ENCODE measurements at regions not wholly inside any gene's neighbourhood (a gene's known extent, or its start where the extent isn't known, plus 50 kb on each side); places are given as distances from the start of the nearest gene placed in this dataset.

- Histone ChIP-seq H3K36me3 (no peaks in the 10 kb centered on the region), H3K27ac (no peak overlapping the region), H3K4me1 (no peaks in the 10 kb centered on the region), H3K27me3 (no peaks in the 10 kb centered on the region), H3K4me3 (no peak overlapping the region), H3K9me3 (no peaks in the 10 kb centered on the region)
- intact Hi-C loops (cut with DNase I; ENCODE audit: low total_unique reads), result no loop called here
- no peak for DNase-seq
- TF ChIP-seq POLR2A (IDR thresholded peaks at IDR 0.05) (no peak), CTCF (IDR thresholded peaks at IDR 0.05) (no peak)
Measured at GRCh38 chr16:58958749-58959148, 224.6 kb upstream of the GOT2 start.

GRCh38 chr16:58948244-58948643 is 214.1 kb upstream of the GOT2 start:
- no peak for DNase-seq
- TF ChIP-seq CTCF (IDR thresholded peaks at IDR 0.05) (no peak), POLR2A (IDR thresholded peaks at IDR 0.05) (no peak)
- intact Hi-C loops (cut with DNase I; ENCODE audit: low total_unique reads), result no loop called here
- no peaks in the 10 kb centered on the region for H3K36me3 ChIP-seq
- H3K4me1 ChIP-seq, result no peaks in the 10 kb centered on the region
- H3K27me3 ChIP-seq, result no peaks in the 10 kb centered on the region
- H3K9me3 ChIP-seq, result no peaks in the 10 kb centered on the region
- no peak overlapping the region for H3K27ac ChIP-seq
- no peak overlapping the region for H3K4me3 ChIP-seq

- no peak overlapping the region for H3K4me3 ChIP-seq
Measured at GRCh38 chr16:58940609-58941008, 206.5 kb upstream of the GOT2 start.

GRCh38 chr16:58938811-58939210 is 204.7 kb upstream of the GOT2 start:
- DNase-seq, result no peak
- Histone ChIP-seq H3K36me3 (no peaks in the 10 kb centered on the region), H3K27ac (no peak overlapping the region), H3K4me1 (no peaks in the 10 kb centered on the region), H3K4me3 (no peak overlapping the region), H3K27me3 (no peaks in the 10 kb centered on the region), H3K9me3 (no peaks in the 10 kb centered on the region)
- TF ChIP-seq POLR2A (IDR thresholded peaks at IDR 0.05), result no peak
- intact Hi-C loops (cut with DNase I; ENCODE audit: low total_unique reads), result no loop called here

More at GRCh38 chr16:58940609-58941008, 206.5 kb upstream of the GOT2 start:
- Histone ChIP-seq H3K27ac (no peak overlapping the region), H3K9me3 (no peaks in the 10 kb centered on the region), H3K36me3 (no peaks in the 10 kb centered on the region), H3K4me1 (no peaks in the 10 kb centered on the region), H3K27me3 (no peaks in the 10 kb centered on the region)
- no peak for DNase-seq
- TF ChIP-seq POLR2A (IDR thresholded peaks at IDR 0.05) (no peak), CTCF (IDR thresholded peaks at IDR 0.05) (no peak)
- intact Hi-C loops (cut with DNase I; ENCODE audit: low total_unique reads), result no loop called here

GRCh38 chr16:58937661-58938060 is 203.5 kb upstream of the GOT2 start:
- TF ChIP-seq CTCF (IDR thresholded peaks at IDR 0.05), result no peak
- no peak for TF ChIP-seq POLR2A (IDR thresholded peaks at IDR 0.05)
- DNase-seq, result no peak
- Histone ChIP-seq H3K4me1 (no peaks in the 10 kb centered on the region), H3K27me3 (no peaks in the 10 kb centered on the region), H3K9me3 (no peaks in the 10 kb centered on the region), H3K27ac (no peak overlapping the region), H3K4me3 (no peak overlapping the region), H3K36me3 (no peaks in the 10 kb centered on the region)
- intact Hi-C loops (cut with DNase I; ENCODE audit: low total_unique reads), result no loop called here

DNA sequence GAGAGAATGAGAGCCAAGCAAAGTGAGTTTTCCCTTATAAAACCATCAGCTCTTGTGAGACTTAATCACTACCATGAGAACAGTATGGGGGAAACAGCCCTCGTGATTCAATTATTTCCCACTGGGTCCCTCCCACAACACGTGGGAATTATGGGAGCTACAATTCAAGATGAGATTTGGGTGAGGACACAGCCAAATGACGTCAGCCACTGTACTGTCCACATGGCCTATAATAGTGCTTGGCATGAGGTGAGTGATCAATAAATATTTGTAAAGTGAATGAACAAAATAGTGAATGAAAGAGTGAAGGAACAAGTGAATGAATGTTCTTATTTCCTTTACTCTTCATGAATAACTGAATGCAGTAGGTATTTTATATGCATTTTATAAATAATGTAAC is 199.1 kb upstream of the GOT2 start:
- Histone ChIP-seq H3K9me3 (no peaks in the 10 kb centered on the region), H3K4me3 (no peak overlapping the region), H3K36me3 (no peaks in the 10 kb centered on the region), H3K27ac (no peak overlapping the region), H3K4me1 (no peaks in the 10 kb centered on the region), H3K27me3 (no peaks in the 10 kb centered on the region)
- intact Hi-C loops (cut with DNase I; ENCODE audit: low total_unique reads), result no loop called here
- DNase-seq, result no peak
- no peak for TF ChIP-seq CTCF (IDR thresholded peaks at IDR 0.05)
- no peak for TF ChIP-seq POLR2A (IDR thresholded peaks at IDR 0.05)

Measured in uterus (tissue), 3 donors.